Transverse colon (tissue), 3 donors: ENCODE measurements at regions not wholly inside any gene's neighbourhood (a gene's known extent, or its start where the extent isn't known, plus 50 kb on each side); places are given as distances from the start of the nearest gene placed in this dataset.
"Not testable (repeated sequence)": the region's sequence is repeated elsewhere in the genome, so short reads cannot be mapped to it uniquely, and the experiment has no call there.

Experiments
- CTCF ChIP-seq, 5 experiments: fragments of 200-600 bp in 3 of 5; fragments of 450-650 bp in 2 of 5; sonication (generic) in 3 of 5; IDR thresholded peaks; 1 replicate in 2 of 5; 2 replicates in 3 of 5; pipeline ENCODE4 v1.5.1; 2016 to 2017; ENCODE audit warnings: antibody characterized with exemption in 5 of 5, inconsistent platforms in 3 of 5, mild to moderate bottlenecking in 2 of 5, moderate library complexity in 1 of 5
- POLR2A ChIP-seq: fragments of 450-650 bp; IDR thresholded peaks from one replicate; pipeline ENCODE4 v1.6.1; 2016; ENCODE audit warnings: antibody characterized with exemption, mild to moderate bottlenecking, moderate library complexity

- TF ChIP-seq CTCF (IDR thresholded peaks at IDR 0.05); POLR2A: not testable (repeated sequence)
Measured at GRCh38 chr21:6570700-6571368, 3950.5 kb upstream of the TPTE start.
